ENCODE measurements at regions not wholly inside any gene's neighbourhood (a gene's known extent, or its start where the extent isn't known, plus 50 kb on each side); places are given as distances from the start of the nearest gene placed in this dataset.

- H3K4me3 Mint-ChIP-seq: no peak overlapping the region
- H3K36me3 Mint-ChIP-seq: no peaks in the 10 kb centered on the region
- TF ChIP-seq CTCF (conservative IDR thresholded peaks at IDR 0.05): no peak
- no peaks in the 10 kb centered on the region for H3K9me3 Mint-ChIP-seq
- H3K4me1 Mint-ChIP-seq (ENCODE audit: unreplicated experiment): no peaks in the 10 kb centered on the region
- H3K27ac Mint-ChIP-seq: no peak overlapping the region
- H3K27me3 Mint-ChIP-seq: no peaks in the 10 kb centered on the region
- DNase-seq (ENCODE audit: extremely low spot score, unreplicated experiment): no peak
Measured at GRCh38 chr4:138567696-138568095, 325.5 kb upstream of the SLC7A11 start.

GRCh38 chr4:138565576-138565975, 323.4 kb upstream of the SLC7A11 start:
- Mint-ChIP-seq H3K9me3 (peaks cover 3% of the 10 kb centered on the region), H3K4me1 (ENCODE audit: unreplicated experiment) (no peaks in the 10 kb centered on the region), H3K27ac (no peak overlapping the region), H3K36me3 (no peaks in the 10 kb centered on the region), H3K27me3 (no peaks in the 10 kb centered on the region), H3K4me3 (no peak overlapping the region)
- no peak for TF ChIP-seq CTCF (conservative IDR thresholded peaks at IDR 0.05)
- no peak for DNase-seq (ENCODE audit: extremely low spot score, unreplicated experiment)

GRCh38 chr4:138562544-138562991, 320.4 kb upstream of the SLC7A11 start:
- Mint-ChIP-seq H3K4me3 (no peak overlapping the region), H3K9me3 (peaks cover 3% of the 10 kb centered on the region), H3K36me3 (no peaks in the 10 kb centered on the region), H3K27me3 (no peaks in the 10 kb centered on the region), H3K4me1 (ENCODE audit: unreplicated experiment) (no peaks in the 10 kb centered on the region), H3K27ac (no peak overlapping the region)
- DNase-seq (ENCODE audit: extremely low spot score, unreplicated experiment): no peak
- no peak for TF ChIP-seq CTCF (conservative IDR thresholded peaks at IDR 0.05)

- H3K27ac Mint-ChIP-seq: no peak overlapping the region
- H3K4me3 Mint-ChIP-seq: no peak overlapping the region
- no peak for DNase-seq (ENCODE audit: extremely low spot score, unreplicated experiment)
- TF ChIP-seq CTCF (conservative IDR thresholded peaks at IDR 0.05): no peak
- no peaks in the 10 kb centered on the region for H3K27me3 Mint-ChIP-seq
- no peaks in the 10 kb centered on the region for H3K4me1 Mint-ChIP-seq (ENCODE audit: unreplicated experiment)
- no peaks in the 10 kb centered on the region for H3K36me3 Mint-ChIP-seq
- peaks cover 3% of the 10 kb centered on the region for H3K9me3 Mint-ChIP-seq
Measured at GRCh38 chr4:138561906-138562305, 319.8 kb upstream of the SLC7A11 start.

- no peak for TF ChIP-seq CTCF (conservative IDR thresholded peaks at IDR 0.05)
- no peak for DNase-seq (ENCODE audit: extremely low spot score, unreplicated experiment)
- Mint-ChIP-seq H3K4me3 (no peak overlapping the region), H3K9me3 (peaks cover 3% of the 10 kb centered on the region), H3K36me3 (no peaks in the 10 kb centered on the region), H3K27me3 (no peaks in the 10 kb centered on the region), H3K27ac (no peak overlapping the region), H3K4me1 (ENCODE audit: unreplicated experiment) (no peaks in the 10 kb centered on the region)
Measured at GRCh38 chr4:138561276-138561880, 319.2 kb upstream of the SLC7A11 start.

- Mint-ChIP-seq H3K27ac (no peak overlapping the region), H3K27me3 (no peaks in the 10 kb centered on the region), H3K4me1 (ENCODE audit: unreplicated experiment) (peaks cover 2% of the 10 kb centered on the region), H3K36me3 (no peaks in the 10 kb centered on the region), H3K4me3 (no peak overlapping the region), H3K9me3 (peaks cover 3% of the 10 kb centered on the region)
- no peak for TF ChIP-seq CTCF (conservative IDR thresholded peaks at IDR 0.05)
- DNase-seq (ENCODE audit: extremely low spot score, unreplicated experiment): no peak
Measured at GRCh38 chr4:138560448-138560847, 318.3 kb upstream of the SLC7A11 start.

Measured in type B pancreatic cell (in vitro differentiated cells).